Panc1 (cell line): ENCODE measurements at regions not wholly inside any gene's neighbourhood (a gene's known extent, or its start where the extent isn't known, plus 50 kb on each side); places are given as distances from the start of the nearest gene placed in this dataset.

Source experiments
- ATAC-seq: fragments of 200-7000 bp; cut with Tn5 transposase; 2 replicates; pipeline ENCODE4 v1.9.1; 2020; ENCODE audit warnings: mild to moderate bottlenecking, moderate library complexity
- BruUV-seq: library from RNA; stranded (reverse); fragments of 400-500 nt; replicated peaks from 2 replicates; lab custom pipeline; 2021; lab: Mats Ljungman, UMichigan
- CTCF ChIA-PET: fragments of 300-600 bp; sonication (Branson Sonifier 250); formaldehyde crosslinking; loops from one replicate; lab custom pipeline; 2022; ENCODE audit warnings: antibody characterized with exemption; lab: Charles Lee
- POLR2A ChIA-PET: fragments of 300-600 bp; sonication (Branson Sonifier 250); formaldehyde crosslinking; loops from one replicate; lab custom pipeline; 2022; ENCODE audit warnings: antibody characterized with exemption; lab: Charles Lee
- DNase-seq: peaks from one replicate; pipeline ENCODE4 v3.0.0-alpha.2; 2010; ENCODE audit warnings: low read depth, low spot score
- H3K27ac ChIP-seq: 2 replicates; pipeline ENCODE4 v1.5.1; 2011; ENCODE audit warnings: mild to moderate bottlenecking, low read length, inconsistent platforms
- H3K27me3 ChIP-seq: fragments of 200-500 bp; sonication (Bioruptor generic); 2 replicates; pipeline ENCODE4 v1.6.0; 2014; ENCODE audit warnings: low read length, inconsistent platforms; ENCODE audit not compliant: control insufficient read depth, insufficient read depth
- H3K36me3 ChIP-seq: fragments of 200-500 bp; sonication (Bioruptor generic); 2 replicates; pipeline ENCODE4 v1.5.1; 2014; ENCODE audit warnings: inconsistent platforms, mild to moderate bottlenecking, low read length, moderate library complexity; ENCODE audit not compliant: control insufficient read depth, insufficient read depth
- H3K4me1 ChIP-seq: 2 replicates; pipeline ENCODE4 v1.5.1; 2011; ENCODE audit warnings: inconsistent platforms, mild to moderate bottlenecking, low read length, moderate library complexity; ENCODE audit not compliant: control insufficient read depth, insufficient read depth
- H3K4me3 ChIP-seq, 2 experiments: 2 replicates each; pipeline ENCODE4 v1.5.1; 2011 to 2012; ENCODE audit warnings: low read depth in 2 of 2, low read length in 2 of 2, mild to moderate bottlenecking in 2 of 2, inconsistent platforms in 1 of 2, moderate library complexity in 1 of 2
- H3K9me3 ChIP-seq: fragments of 200-500 bp; sonication (Bioruptor generic); 2 replicates; pipeline ENCODE4 v1.5.1; 2014; ENCODE audit warnings: low read depth, mild to moderate bottlenecking, inconsistent platforms, low read length, moderate library complexity; ENCODE audit not compliant: control insufficient read depth, insufficient read depth
- POLR2AphosphoS5 ChIP-seq: IDR thresholded peaks from 2 replicates; pipeline ENCODE4 v1.6.1; 2012; ENCODE audit warnings: mild to moderate bottlenecking, low read depth, low read length, moderate library complexity
- SIN3A ChIP-seq: IDR thresholded peaks from 2 replicates; pipeline ENCODE4 v1.6.1; 2012; ENCODE audit warnings: low read depth, mild to moderate bottlenecking, low read length, moderate library complexity, borderline replicate concordance; ENCODE audit not compliant: insufficient read depth
- TCF7L2 ChIP-seq: IDR thresholded peaks from 2 replicates; pipeline ENCODE4 v1.6.1; 2011; ENCODE audit warnings: mild to moderate bottlenecking, low read depth, low read length, inconsistent platforms
- in situ Hi-C: cut with HindIII; loops from 2 replicates; pipeline ENCODE4 v1.10.0; 2016; ENCODE audit warnings: low sequenced_read_pairs, low pct_unique_long_range_greater_than_20kb
- intact Hi-C: fragments of 100-400 bp; cut with micrococcal nuclease; formaldehyde crosslinking; loops from one replicate; pipeline ENCODE4 v1.10.0; 2022; ENCODE audit not compliant: unreplicated experiment
- TF ChIP-seq, protein P1 (sequence below), 2 experiments: IDR thresholded peaks; 2 replicates each; pipeline ENCODE4 v1.6.1; 2011 to 2012; ENCODE audit warnings: low read depth in 2 of 2, control low read depth in 1 of 2, low read length in 1 of 2, mild to moderate bottlenecking in 1 of 2, moderate library complexity in 1 of 2; ENCODE audit not compliant: insufficient read depth in 1 of 2
- TF ChIP-seq, protein P2 (sequence below): fragments of 450-650 bp; IDR thresholded peaks from 2 replicates; pipeline ENCODE4 v1.5.1; 2017; ENCODE audit warnings: mild to moderate bottlenecking

DNA sequence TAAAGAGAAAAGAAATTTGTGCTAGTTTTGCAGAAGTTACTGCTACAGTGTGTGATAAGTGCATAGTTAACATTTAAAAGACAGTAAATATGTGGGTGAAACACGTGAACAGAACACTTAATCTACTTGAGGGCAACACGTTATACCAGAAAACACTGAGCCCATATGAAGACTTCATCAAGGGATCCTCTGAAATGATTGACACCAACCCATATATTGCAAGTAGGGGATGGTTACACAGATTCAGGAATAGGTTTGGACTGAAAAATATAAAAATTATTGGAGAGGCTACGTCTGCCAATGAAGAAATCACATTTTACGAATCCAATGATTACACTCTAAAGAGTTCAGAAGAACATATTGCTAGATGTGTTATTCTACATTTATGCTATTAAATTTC, 185.6 kb downstream of the GPX5 start:
- ChIA-PET POLR2A (no interaction called here), CTCF (no interaction called here)
- intact Hi-C loops: no loop called here
- no TSS peak for BruUV-seq
- TF ChIP-seq TCF7L2 (no peak), SIN3A (no peak), POLR2AphosphoS5 (no peak)
- TF ChIP-seq, protein P1, sequence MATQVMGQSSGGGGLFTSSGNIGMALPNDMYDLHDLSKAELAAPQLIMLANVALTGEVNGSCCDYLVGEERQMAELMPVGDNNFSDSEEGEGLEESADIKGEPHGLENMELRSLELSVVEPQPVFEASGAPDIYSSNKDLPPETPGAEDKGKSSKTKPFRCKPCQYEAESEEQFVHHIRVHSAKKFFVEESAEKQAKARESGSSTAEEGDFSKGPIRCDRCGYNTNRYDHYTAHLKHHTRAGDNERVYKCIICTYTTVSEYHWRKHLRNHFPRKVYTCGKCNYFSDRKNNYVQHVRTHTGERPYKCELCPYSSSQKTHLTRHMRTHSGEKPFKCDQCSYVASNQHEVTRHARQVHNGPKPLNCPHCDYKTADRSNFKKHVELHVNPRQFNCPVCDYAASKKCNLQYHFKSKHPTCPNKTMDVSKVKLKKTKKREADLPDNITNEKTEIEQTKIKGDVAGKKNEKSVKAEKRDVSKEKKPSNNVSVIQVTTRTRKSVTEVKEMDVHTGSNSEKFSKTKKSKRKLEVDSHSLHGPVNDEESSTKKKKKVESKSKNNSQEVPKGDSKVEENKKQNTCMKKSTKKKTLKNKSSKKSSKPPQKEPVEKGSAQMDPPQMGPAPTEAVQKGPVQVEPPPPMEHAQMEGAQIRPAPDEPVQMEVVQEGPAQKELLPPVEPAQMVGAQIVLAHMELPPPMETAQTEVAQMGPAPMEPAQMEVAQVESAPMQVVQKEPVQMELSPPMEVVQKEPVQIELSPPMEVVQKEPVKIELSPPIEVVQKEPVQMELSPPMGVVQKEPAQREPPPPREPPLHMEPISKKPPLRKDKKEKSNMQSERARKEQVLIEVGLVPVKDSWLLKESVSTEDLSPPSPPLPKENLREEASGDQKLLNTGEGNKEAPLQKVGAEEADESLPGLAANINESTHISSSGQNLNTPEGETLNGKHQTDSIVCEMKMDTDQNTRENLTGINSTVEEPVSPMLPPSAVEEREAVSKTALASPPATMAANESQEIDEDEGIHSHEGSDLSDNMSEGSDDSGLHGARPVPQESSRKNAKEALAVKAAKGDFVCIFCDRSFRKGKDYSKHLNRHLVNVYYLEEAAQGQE (IDR thresholded peaks at IDR 0.05; ENCODE audit: insufficient read depth in 1 of 2, low read depth in 2 of 2, low read length in 1 of 2): no peak
- TF ChIP-seq, protein P2, sequence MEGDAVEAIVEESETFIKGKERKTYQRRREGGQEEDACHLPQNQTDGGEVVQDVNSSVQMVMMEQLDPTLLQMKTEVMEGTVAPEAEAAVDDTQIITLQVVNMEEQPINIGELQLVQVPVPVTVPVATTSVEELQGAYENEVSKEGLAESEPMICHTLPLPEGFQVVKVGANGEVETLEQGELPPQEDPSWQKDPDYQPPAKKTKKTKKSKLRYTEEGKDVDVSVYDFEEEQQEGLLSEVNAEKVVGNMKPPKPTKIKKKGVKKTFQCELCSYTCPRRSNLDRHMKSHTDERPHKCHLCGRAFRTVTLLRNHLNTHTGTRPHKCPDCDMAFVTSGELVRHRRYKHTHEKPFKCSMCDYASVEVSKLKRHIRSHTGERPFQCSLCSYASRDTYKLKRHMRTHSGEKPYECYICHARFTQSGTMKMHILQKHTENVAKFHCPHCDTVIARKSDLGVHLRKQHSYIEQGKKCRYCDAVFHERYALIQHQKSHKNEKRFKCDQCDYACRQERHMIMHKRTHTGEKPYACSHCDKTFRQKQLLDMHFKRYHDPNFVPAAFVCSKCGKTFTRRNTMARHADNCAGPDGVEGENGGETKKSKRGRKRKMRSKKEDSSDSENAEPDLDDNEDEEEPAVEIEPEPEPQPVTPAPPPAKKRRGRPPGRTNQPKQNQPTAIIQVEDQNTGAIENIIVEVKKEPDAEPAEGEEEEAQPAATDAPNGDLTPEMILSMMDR: no peak
- Histone ChIP-seq H3K9me3 (peaks cover 14% of the 10 kb centered on the region; the same call in 1 of the 2 replicates), H3K36me3 (no peaks in the 10 kb centered on the region), H3K27me3 (no peaks in the 10 kb centered on the region), H3K4me1 (peaks cover 6% of the 10 kb centered on the region), H3K4me3 (no peak overlapping the region; a peak in 1 of 4 replicates), H3K27ac (peak overlapping the region; percentile 25; the same call in 1 of the 2 replicates)
- ATAC-seq (no peak), DNase-seq (no peak)
- in situ Hi-C loops: no loop called here

DNA sequence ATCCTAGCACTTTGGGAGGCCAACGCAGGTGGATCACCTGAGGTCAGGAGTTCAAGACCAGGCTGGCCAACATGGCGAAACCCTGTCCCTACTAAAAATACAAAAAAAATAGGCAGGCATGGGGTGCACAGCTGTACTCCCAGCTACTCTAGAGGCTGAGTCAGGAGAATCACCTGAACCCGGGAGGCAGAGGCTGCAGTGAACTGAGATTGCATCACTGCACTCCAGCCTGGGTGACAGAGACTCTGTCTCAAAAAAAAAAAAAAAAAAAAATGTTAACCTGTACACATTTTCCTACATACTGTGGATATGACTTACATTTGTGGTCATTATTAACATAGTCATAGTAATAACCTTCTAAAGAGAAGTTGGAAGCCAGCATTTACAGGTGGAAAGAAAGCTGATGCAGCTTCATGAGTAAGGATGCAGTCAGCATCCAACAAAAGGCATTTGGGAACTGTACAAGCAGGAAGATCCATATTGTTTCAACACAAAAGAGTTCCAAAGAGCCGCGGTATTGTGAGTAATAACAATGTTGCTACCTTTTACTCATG, 186.2 kb downstream of the GPX5 start:
- no peak overlapping the region; a peak in 1 of 4 replicates for H3K4me3 ChIP-seq
- TF ChIP-seq TCF7L2 (no peak), POLR2AphosphoS5 (no peak), SIN3A (no peak)
- TF ChIP-seq, protein P2: no peak
- TF ChIP-seq, protein P1 (IDR thresholded peaks at IDR 0.05; ENCODE audit: insufficient read depth in 1 of 2, low read depth in 2 of 2, low read length in 1 of 2): no peak
- DNase-seq (no peak), ATAC-seq (no peak)
- CTCF ChIA-PET: no interaction called here
- no peak overlapping the region for H3K27ac ChIP-seq
- peaks cover 1% of the 10 kb centered on the region; the same call in 1 of the 2 replicates for H3K27me3 ChIP-seq
- intact Hi-C loops: no loop called here
- peaks cover 6% of the 10 kb centered on the region for H3K4me1 ChIP-seq
- in situ Hi-C loops: no loop called here
- H3K36me3 ChIP-seq: no peaks in the 10 kb centered on the region
- BruUV-seq: no TSS peak
- POLR2A ChIA-PET: no interaction called here
- H3K9me3 ChIP-seq: peaks cover 14% of the 10 kb centered on the region; the same call in 1 of the 2 replicates
